SH-SY5Y (cell line): ENCODE measurements at regions not wholly inside any gene's neighbourhood (a gene's known extent, or its start where the extent isn't known, plus 50 kb on each side); places are given as distances from the start of the nearest gene placed in this dataset.

ENCODE experiments used
- GATA2 ChIP-seq: IDR thresholded peaks from 2 replicates; pipeline ENCODE4 v1.6.1; 2011; ENCODE audit warnings: mild to moderate bottlenecking, low read depth, low read length
- GATA3 ChIP-seq: IDR thresholded peaks from 2 replicates; pipeline ENCODE4 v1.6.1; 2011; ENCODE audit warnings: low read depth, mild to moderate bottlenecking, low read length, moderate library complexity

GRCh38 chr2:57181315-57182038 is 865.1 kb upstream of the VRK2 start:
- TF ChIP-seq GATA3 (no peak), GATA2 (no peak)
